A204.1 (cell line): ENCODE measurements at regions not wholly inside any gene's neighbourhood (a gene's known extent, or its start where the extent isn't known, plus 50 kb on each side); places are given as distances from the start of the nearest gene placed in this dataset.
"Not testable (repeated sequence)": the region's sequence is repeated elsewhere in the genome, so short reads cannot be mapped to it uniquely, and the experiment has no call there.

Source experiments
- FAIRE-seq: peaks from 2 replicates; lab custom pipeline; 2012; peaks lifted over from hg19 to GRCh38; lab: Jason Lieb, UNC

DNA sequence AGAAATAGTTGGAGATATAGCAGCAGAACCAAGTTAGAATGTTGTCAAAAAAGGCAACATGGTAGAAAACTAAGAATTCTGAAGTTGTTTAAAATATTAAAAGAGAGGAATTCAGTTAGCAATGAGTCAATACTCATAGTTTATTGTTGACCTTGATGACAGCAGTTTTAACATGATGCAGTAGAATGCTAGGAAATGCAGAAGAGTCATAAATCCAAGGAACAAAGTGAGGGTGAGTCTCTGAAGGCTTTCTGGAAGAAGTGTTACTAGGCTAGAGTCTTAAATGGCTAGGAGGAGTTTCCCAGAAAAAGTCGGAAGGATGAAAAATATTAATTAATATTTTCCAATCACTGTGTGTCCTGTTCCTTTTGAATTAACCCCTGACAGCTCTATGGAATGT lies 807.3 kb downstream of the TSN start:
- no peak for FAIRE-seq

DNA sequence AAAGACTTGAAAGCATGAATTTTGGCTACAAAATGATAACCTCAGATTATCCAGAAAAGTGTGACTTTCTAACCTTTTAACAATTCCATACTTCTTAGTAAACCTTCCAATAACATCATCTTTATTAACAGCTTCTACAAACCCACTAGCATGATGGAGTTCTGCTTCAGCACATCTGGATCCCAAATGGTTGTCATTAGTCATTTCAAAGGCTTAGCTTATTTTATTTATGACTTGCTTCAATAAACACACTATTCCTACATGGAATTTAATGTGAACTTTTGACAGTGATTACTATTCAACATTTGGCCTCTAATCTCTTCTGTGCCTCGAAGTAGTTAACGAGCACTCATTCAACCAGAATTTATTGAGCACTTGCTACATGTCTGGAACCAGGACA lies 808.3 kb downstream of the TSN start:
- FAIRE-seq = no peak

DNA sequence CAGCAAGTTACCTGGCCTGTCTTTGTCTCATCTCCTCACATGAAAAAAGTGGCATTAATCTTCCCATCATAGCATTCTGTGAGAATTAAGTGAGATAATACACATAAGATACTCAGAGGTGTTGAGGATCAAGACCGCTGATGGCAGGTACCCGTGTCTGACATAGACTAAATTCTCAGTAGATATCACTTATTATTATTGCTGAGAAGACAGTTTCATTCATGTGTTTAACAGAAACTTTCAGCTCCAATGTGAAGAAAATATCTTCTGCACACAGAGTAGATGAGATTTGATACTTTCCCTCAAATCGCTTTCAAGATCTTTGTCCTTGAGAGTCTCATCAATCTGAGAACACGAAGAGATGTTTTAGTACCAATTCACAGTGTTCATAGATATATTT lies 809.4 kb downstream of the TSN start:
- no peak for FAIRE-seq

DNA sequence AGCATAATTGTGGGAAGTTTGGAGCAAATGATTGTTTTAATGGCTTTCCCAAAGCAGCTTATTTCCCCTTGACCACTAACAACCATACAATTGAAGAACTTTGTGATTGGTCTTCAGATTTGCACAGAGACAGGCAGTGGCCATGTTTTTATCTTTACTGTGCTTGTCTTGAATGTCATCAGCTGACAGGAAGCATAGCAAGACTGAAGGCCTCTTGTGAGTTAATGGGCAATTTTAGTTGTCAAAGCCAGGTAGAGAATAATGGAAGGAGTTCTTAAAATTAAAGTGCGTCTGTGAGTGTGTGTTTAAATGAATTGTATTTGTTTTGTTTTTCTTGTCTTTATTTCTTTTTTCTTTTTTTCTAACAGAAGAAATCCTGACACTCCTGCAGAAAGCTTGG lies 809.9 kb downstream of the TSN start:
- no peak for FAIRE-seq

DNA sequence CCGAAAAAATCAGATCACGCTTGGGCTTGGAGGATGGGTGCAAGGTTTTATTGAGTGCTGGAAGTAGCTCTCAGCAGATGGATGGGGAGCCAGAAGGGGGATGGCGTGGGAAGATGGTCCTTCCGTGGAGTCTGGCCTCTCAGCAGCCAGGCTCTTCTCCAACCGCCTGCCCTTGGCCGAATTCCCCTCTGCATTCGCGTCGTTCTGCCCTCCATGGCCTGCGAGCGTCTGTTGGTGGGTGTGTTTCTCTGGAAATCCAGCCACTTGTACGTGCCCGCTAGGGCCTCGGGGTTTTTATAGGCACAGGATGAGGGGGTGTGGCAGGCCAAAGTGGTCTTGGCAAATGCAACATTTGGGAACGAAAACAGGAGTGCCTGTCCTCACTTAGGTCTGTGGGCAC lies 815.2 kb downstream of the TSN start:
- no peak for FAIRE-seq

DNA sequence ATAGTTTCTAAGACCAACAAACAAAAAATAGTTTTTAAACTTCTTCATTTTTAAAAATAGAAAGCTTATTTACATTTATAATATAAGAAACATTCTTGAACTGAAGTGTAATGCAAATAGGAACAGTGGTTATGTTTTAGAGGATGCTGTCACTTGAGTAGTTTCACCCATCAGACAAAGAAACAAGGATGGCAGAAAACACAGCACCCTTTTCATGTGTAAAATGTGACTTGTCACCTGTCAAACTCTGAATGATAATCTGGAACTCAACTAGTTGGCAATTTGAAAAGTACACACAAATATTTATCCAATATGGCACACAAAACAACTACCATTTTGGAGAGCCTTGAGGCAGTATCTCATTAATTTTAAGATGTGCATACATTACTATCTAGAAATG lies 816.0 kb downstream of the TSN start:
- not testable (repeated sequence) for FAIRE-seq

DNA sequence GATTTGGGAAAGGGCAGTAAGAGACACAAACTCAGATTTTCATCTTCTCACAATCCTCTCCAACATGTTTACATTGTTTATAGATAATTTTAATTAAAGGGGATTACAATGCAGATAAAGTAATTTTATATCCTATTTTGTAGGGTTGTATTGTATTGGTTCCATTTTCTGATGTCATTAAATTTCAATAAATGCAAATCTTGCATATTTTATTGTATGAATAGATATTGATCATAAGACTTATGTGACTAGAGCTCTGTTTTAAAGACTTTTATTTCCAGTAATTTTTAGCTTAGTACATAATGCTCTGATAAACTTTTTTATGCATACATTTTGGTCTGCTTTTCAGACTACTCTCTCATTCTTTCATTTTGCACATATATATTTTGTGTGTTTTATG lies 819.6 kb downstream of the TSN start:
- FAIRE-seq = no peak

DNA sequence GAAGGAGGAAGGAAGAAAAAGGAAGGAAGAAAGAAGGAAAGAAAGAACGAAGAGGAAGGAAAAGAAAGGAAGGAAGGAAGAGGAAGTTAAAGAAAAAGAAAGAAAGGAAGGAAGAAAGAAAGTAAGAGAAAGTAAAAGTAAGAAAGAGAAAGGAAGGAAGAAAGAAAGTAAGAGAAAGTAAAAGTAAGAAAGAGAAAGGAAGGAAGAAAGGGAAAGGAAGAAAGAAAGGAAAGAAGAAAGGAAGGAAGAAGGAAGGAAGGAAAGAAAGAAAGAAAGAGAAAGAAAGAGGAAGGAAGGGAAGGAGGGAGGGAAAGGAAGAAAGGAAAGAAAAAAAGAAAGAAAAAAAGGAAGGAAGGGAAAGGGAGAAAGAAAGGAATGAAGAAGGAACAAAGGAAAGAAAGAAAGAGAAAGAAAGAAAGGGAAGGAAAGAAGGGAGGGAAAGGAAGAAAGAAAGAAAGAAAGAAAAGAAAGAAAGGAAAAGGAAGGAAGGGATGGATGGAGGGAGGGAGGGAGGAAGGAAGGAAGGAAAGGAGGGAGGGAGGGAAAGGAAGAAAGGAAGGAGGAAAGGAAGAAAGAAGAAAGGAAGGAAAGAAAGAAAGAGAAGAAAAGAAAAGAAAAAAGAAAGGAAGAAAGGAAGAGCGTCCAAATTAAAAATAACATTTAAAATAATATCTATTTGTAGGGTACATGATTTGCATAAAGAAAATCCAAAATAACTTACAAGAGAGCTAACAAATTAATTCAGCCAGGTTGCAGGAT lies 827.9 kb downstream of the TSN start:
- FAIRE-seq = no peak

DNA sequence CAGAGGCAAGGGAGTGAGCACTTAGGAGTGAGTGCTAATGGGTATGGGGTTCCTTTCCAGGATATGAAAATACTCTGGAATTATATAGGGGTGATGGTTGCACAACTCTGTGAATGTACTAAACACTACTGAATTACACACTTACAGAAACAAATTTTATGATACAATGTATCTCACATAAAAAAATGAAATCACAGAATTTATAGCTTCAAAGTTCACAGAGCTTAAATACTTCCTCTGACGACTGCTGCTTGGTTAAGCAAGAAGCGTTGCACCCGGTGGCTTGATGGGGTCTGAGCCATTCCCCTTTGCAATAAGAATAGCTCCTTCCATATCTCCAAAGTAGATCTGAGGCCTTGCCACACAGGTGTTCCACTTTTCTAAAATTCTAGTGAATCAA lies 835.1 kb downstream of the TSN start:
- FAIRE-seq = no peak

DNA sequence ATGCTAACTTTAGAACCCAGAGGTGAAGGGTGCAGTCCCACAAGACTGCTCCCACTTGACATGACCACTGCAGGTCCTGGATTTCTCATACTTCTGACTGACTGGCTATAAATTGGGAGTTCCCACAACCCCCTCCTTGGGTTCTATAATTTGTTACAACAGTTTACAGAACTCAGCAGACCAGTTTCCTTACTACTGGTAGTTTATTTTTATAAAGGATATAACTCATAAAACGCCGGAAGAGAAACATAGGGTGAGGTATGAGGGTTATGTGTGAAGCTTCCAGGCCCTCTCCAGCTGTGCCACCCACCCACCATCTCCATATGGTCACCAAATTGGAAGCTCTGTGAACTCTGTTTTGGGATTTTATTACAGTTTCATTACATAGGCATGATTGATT lies 839.6 kb downstream of the TSN start:
- FAIRE-seq = no peak

DNA sequence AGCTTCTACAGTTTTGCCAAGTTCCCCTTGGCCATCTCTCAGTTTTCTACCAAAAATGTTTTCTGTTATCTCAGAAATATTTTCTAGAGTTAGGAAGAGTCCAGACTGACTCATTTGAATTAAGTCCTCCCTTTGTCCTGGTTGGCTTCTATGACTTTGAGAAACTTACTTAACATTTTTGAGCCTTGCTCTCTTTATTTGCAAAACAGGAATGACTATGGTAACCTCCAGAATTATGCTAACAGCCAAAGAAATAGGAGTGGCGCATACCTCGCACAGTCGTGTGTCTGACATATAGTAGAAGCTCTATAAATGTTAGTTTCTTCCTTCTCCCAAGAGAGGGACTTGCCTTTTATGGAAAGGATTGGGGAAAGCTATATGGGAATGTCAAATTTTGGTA lies 841.1 kb downstream of the TSN start:
- FAIRE-seq = no peak

DNA sequence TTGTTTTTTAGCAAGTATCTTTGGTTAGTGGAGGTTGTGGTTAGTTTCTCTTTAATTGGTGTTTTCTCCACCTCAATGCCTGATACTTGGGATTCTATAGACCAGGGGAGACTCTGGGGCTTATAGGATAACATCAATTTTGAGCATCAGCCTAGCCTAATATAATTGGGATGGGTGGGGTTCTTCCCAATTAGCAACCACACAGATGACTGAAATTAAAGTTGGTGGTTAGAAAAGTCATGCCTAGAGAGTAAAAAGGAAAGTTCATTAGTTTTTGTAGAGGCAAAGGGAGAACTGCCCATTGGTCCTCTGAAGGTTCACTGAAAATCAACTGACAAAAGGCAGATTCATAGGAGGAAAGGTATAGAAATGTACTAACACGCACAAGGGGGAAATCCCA lies 843.3 kb downstream of the TSN start:
- FAIRE-seq = no peak

DNA sequence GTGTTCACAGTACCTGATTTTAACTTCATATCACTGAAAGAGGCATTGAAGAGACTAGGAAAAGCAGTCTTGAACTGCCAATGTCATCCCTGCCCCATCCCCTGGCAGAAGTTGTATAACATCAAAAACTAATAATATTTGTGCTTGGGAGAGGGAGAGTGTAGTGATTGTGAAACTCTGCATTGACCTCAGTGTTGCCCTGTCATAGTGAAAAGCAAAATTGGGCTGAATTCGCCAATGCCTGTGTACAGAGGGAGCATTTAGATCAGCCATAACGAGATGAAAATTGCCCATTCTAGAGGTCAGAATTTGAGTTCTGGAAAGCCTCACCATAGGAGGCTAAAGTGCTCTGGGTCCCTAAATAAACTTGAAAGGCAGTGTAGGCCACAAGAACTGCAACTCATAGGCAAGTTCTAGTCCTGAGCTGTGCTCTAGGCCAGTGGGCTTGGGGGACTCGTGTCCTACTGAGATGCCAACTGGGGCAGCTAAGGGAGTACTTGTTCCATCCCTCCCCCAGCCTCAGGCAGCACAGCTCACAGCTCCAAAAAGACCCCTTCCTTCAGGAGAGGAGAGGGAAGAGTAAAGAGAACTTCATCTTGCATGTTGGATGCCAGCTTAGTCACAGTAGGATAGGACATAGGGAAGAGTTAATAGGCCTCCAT lies 855.6 kb downstream of the TSN start:
- no peak for FAIRE-seq

DNA sequence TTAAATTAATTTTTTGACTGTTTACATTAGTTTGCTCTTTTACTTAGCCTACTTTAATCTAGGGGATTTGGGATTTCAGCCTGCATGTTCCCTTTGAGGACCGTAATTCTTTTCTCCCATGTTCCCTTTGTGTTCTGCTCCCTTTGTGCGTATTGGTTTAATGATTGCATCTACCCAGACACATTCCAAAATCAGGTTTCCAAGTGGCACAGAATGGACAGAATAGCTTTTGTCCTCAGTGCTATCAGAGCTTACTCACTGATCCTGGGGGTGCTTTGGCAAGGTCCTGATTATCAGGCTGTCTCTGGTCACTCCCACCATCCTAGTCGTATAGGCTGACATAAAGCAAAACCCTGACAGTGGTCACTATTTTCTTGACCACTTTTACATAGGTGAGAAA lies 867.5 kb downstream of the TSN start:
- FAIRE-seq = no peak

DNA sequence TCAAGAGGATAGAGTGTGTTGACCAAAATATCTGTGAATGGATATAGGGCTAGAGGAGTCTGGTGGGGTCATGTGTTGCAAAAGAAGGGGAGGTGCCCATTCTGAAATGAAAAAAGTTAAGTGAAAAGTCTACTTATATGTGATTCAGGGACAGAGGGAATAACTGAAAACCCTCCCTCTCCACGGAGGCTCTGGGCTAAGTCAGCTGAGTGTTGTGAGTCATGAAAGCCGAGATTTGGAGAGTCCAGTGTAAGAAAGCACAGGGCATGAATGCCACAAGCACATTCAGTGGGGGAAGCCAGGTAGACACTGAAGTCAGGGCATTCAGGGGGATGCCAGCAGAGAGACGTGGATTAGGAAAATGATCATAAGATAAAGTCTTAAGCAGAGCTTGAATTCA lies 871.9 kb downstream of the TSN start:
- FAIRE-seq = no peak

DNA sequence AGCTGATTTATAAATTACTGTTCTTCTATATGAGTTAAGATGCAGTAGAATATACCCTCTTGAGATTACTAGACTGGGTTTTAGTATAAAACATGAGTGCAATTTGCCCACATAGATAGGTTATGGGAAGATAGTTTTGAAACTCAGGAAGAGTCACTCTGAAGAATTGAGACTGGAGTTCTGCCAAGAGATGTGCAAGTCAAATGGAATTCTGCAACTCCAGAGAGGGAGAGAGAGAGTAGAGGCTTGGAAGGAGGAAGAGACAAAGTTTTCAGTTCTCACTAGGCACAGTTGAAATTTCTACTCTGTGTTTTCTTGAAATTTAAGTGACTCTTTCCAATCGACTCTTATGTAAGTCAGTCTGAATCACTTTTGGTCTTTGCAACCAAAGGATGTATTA lies 878.8 kb downstream of the TSN start:
- FAIRE-seq = no peak

DNA sequence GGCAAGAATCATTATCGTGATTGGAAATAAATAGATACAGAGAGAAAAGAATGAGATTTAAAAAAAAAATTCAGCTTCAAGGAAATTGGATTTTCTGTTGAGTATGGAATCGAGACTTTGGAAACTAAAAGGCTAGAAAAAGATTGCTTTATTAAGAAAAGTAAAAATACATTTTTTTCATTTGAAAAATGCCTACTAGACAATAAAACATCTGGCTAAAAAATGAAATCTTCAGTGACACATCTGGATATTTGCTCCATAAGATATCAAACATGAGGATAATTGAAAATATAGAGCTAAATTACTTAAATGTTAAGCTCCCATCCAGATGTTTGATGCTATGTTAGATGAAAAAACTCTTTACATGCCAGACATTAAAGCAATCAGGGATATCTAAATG lies 879.5 kb downstream of the TSN start:
- FAIRE-seq = no peak

DNA sequence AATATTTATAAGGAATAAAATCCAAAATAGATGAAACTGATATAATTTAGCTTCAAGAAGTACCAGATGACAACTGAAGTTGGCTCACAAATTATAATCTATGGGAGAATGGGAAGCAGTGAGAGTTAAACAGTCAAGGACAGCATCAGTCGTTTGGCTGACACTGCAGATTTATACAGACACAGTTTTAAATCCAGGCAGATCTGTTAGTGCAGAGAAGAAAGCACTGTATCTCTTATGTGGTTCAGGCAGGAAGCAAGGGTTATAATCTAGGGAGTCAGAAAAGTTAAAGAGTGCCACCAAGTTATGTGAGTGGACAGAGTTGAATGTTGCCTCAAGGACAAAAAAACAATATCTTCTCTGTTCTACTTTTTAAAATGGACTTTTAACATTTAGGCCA lies 880.2 kb downstream of the TSN start:
- FAIRE-seq = no peak

DNA sequence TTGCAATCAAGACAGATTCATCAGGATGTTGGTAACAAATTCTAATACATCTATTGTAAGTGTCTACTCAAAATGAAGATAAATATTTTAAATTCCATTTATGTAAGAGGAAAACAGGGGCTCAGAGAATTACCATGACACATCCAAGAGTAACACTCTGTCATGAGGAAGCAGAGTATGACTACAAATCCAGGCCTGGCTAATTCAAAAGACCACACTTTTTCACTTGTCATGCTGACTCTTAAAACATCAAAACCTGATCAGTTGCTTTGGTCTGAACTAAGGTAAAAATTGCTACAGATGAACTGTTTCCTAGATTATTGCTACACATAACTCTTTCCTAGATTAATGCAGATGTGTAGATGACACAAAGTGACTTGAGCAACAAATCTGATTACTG lies 880.6 kb downstream of the TSN start:
- no peak for FAIRE-seq

DNA sequence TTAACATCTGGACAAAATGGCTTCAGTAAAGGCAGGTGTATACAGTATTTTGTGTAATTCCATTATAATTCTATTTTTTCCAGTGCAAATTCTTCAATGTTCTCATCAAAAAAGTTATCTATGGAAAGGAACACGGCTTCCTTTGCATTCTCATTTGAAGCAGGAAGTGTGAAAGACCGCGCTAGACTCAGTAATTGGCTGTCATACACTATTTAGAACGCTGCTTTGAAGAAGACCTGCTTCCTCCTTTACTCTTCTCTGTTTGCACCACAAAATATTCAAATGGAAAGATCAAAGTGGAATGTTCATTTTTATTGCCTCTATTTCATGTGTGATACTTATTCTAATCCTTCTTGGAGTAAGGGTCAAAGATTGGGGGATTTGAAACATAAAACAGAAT lies 883.7 kb downstream of the TSN start:
- no peak for FAIRE-seq

DNA sequence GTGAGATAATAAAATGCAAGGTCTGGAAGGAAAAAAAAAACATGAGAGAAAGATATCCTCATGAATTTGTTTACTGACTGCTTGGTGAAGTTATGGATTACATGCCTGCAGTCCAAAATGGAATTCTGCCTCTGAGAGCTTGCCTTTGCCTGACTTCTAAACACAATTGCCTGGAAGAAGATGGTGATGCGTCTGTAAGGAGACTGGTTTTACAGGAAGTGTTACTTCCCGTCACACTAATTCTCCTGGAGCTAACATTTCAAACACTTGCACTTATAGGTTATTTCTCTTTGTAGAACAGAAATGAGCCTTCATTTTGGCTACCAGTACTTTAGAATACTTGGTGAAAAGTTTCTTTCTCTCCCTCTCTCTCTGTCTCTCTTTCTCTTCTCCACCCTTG lies 884.3 kb downstream of the TSN start:
- FAIRE-seq = no peak

DNA sequence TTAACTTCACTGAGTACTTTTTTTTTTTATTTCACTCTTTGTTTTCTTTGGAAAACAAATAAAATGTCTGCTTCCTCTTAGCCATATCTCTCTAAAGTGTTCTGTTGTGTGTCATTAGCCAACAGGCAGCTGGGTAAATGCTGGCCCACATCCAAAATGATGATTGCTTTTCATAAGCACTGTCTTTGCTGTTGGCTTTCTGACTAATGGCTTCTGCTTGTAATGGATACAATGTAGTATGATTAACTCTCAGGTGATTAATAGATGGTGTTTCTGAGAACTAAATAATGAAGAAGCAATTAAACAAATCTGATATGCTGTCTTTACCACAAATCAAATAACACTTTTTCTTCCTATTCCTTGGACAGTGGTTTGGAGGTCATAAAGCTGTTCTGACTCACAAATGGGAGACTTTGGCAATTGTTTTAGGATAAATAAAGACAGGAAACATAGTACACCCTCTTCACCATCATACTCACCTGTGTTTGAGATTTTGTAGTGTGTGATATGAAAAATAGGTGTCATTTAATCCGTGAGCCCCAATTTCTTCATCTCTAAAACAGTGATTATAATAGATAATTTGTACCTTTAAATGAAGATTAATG lies 888.4 kb downstream of the TSN start:
- FAIRE-seq = no peak

DNA sequence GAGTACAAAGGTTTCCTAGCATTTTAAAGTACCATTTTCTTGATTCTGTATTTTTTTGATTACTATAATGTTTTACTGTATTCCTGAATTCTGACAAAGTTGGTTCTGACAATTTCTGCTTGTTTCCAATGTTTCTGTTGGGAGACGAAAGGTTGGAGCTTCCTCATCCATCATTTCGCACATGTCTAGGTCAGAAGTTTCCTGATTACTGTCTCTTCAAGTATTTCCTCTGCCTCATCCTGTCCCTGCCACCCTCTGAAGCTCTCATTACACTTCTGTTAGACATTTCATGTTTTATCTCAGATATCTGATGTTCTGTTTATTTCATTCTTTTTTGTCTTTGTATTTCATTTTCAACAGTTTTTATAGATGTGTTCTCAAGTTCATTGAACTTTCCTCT lies 895.8 kb downstream of the TSN start:
- no peak for FAIRE-seq

DNA sequence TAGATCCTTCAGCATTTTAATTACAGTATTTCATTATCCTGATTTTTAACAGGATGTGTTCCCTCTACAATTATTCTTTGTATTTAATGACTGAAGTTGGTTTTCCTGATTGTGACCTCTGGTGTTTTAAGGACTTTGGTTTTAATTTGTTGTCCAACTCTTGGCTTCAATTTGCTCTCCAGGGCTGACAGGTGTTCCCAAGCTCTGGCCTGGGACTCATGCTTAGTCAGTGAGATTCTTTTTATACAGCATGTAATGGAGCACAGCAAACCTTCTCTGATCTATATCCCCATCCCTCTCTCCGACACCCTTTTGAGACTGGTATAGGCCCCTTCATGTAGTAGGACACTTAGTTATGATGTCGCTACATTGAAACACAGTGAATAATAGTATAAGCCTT lies 896.3 kb downstream of the TSN start:
- no peak for FAIRE-seq
